Effector memory CD4-positive, alpha-beta T cell (primary cell): ENCODE measurements at regions not wholly inside any gene's neighbourhood (a gene's known extent, or its start where the extent isn't known, plus 50 kb on each side); places are given as distances from the start of the nearest gene placed in this dataset.

Experiments used
- DNase-seq, 3 donors: peaks; one replicate each; pipeline ENCODE4 v3.0.0-alpha.2; 2020
- H3K27ac ChIP-seq: 2 replicates; pipeline ENCODE4 v1.7.0; 2013; ENCODE audit warnings: mild to moderate bottlenecking, low read length, moderate library complexity; ENCODE audit not compliant: insufficient read depth, poor library complexity, severe bottlenecking
- H3K27me3 ChIP-seq: replicated peaks from 2 replicates; pipeline ENCODE4 v1.7.0; 2013; ENCODE audit warnings: mild to moderate bottlenecking, low read length; ENCODE audit not compliant: insufficient read depth, control insufficient read depth, poor library complexity, severe bottlenecking
- H3K36me3 ChIP-seq: 2 replicates; pipeline ENCODE4 v1.7.0; 2013; ENCODE audit warnings: mild to moderate bottlenecking, low read length, moderate library complexity; ENCODE audit not compliant: control insufficient read depth, insufficient read depth
- H3K4me1 ChIP-seq: 2 replicates; pipeline ENCODE4 v1.7.0; 2013; ENCODE audit warnings: low read length, mild to moderate bottlenecking; ENCODE audit not compliant: control insufficient read depth, insufficient read depth, poor library complexity, severe bottlenecking
- H3K4me3 ChIP-seq: 2 replicates; pipeline ENCODE4 v1.7.0; 2013; ENCODE audit warnings: low read length, low read depth, mild to moderate bottlenecking; ENCODE audit not compliant: insufficient read depth, poor library complexity, severe bottlenecking
- H3K9me3 ChIP-seq: 2 replicates; pipeline ENCODE4 v1.7.0; 2013; ENCODE audit warnings: mild to moderate bottlenecking, low read length, moderate library complexity; ENCODE audit not compliant: control insufficient read depth

DNA sequence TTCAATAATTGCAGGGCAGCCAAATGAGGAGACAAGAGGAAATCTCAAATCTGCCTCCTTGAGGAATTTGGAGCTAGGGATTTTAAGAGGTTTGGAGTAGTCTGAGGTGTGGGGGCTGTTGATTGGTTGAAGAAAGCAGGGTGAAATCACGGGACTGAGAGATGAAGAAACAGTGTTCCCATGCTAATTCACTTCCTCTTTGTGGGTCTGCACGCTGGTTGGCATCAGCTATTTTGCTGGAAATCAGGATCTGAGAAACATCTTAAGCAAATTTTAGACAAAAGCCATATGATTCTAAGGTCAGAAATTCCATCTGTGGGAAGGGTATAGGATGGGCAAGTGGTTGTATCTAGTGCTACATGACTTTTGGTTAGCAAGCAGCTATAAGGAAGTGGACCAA lies 107.1 kb upstream of the PAXBP1 start:
- H3K36me3 ChIP-seq = no peaks in the 10 kb centered on the region
- H3K27me3 ChIP-seq = no peaks in the 10 kb centered on the region
- H3K9me3 ChIP-seq = no peaks in the 10 kb centered on the region
- H3K4me1 ChIP-seq = no peaks in the 10 kb centered on the region
- H3K27ac ChIP-seq = no peak overlapping the region
- no peak overlapping the region for H3K4me3 ChIP-seq
- no peak for DNase-seq

- no peaks in the 10 kb centered on the region for H3K36me3 ChIP-seq
- H3K27me3 ChIP-seq = no peaks in the 10 kb centered on the region
- H3K9me3 ChIP-seq = no peaks in the 10 kb centered on the region
- DNase-seq = no peak
- H3K4me3 ChIP-seq = no peak overlapping the region
- H3K4me1 ChIP-seq = no peaks in the 10 kb centered on the region
- H3K27ac ChIP-seq = no peak overlapping the region
Measured at GRCh38 chr21:32881458-32881857, 109.9 kb upstream of the PAXBP1 start.

DNA sequence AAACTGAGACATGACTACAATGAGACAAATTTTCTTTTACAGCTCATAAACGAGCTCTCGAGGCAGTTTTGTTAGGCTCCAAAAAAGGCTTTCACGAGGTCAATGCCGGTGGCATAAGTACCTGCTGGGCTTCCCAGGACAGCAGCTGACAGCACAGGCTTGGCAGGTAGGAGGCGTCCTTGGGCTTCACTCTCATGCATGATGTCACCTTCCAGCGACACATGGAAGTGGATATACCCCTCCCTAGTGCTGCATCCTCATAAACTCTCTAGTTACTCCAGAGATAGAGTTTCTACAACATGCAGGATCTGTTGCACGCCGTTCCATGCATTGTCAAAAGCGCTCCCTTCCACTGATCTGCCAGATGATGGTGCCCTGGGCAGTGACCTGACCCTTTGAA lies 112.5 kb upstream of the PAXBP1 start:
- no peak for DNase-seq
- H3K27me3 ChIP-seq = no peaks in the 10 kb centered on the region

GRCh38 chr21:32886339-32886738 lies 114.8 kb upstream of the PAXBP1 start:
- no peaks in the 10 kb centered on the region for H3K9me3 ChIP-seq
- no peaks in the 10 kb centered on the region for H3K36me3 ChIP-seq
- H3K4me1 ChIP-seq = no peaks in the 10 kb centered on the region
- H3K27me3 ChIP-seq = no peaks in the 10 kb centered on the region
- DNase-seq = peak in 2 of 3 donors; percentile 2 to 20
- H3K27ac ChIP-seq = no peak overlapping the region
- H3K4me3 ChIP-seq = peak overlapping the region; percentile 49

More for the DNA sequence above, 112.5 kb upstream of the PAXBP1 start:
- Histone ChIP-seq H3K4me1 (no peaks in the 10 kb centered on the region), H3K36me3 (no peaks in the 10 kb centered on the region), H3K27ac (no peak overlapping the region), H3K4me3 (no peak overlapping the region), H3K9me3 (no peaks in the 10 kb centered on the region)

GRCh38 chr21:32887026-32887425 lies 115.5 kb upstream of the PAXBP1 start:
- H3K9me3 ChIP-seq = no peaks in the 10 kb centered on the region
- H3K4me3 ChIP-seq = peak overlapping the region; percentile 49
- DNase-seq = no peak
- H3K36me3 ChIP-seq = no peaks in the 10 kb centered on the region
- no peak overlapping the region for H3K27ac ChIP-seq
- H3K4me1 ChIP-seq = no peaks in the 10 kb centered on the region
- no peaks in the 10 kb centered on the region for H3K27me3 ChIP-seq

DNA sequence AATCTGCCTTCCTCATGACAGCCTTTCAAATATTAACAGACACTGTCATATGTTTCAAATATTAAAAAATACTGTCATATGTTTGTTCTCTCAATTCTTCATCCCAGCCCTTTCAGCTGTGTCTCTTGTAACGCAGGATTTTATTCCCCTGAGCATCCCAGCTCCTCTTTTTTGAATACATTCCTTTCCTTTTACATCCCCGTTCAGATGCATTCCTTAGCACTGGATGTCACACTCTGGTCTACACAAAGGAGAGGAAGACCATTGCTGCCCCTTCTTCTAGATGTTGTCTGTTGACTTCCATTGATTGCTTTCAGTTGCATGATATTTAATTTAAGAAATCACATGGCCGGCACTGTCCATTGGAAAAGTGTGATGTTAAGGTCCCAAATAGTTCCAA lies 117.4 kb upstream of the PAXBP1 start:
- Histone ChIP-seq H3K27me3 (no peaks in the 10 kb centered on the region), H3K27ac (no peak overlapping the region), H3K9me3 (no peaks in the 10 kb centered on the region)

DNA sequence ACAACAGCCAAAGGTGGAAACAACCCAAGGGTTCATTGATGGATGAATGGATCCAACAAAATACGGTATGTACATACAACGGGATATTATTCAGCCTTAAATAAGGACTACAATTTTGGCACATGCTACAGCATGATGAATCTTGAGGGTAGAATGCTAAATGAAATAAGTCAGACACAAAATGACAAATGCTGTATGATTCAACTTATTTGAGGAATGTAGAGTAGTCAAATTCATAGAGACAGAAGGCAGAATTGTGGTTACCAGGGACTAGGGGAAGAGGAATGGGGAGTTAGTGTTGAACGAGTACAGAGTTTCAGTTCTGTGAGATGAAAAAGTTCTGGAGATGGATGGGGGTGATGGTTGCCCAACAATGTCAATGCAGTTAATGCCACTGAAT lies 118.0 kb upstream of the PAXBP1 start:
- no peaks in the 10 kb centered on the region for H3K9me3 ChIP-seq
- no peak for DNase-seq
- H3K27me3 ChIP-seq = no peaks in the 10 kb centered on the region
- H3K4me3 ChIP-seq = no peak overlapping the region
- H3K36me3 ChIP-seq = no peaks in the 10 kb centered on the region
- H3K27ac ChIP-seq = no peak overlapping the region
- no peaks in the 10 kb centered on the region for H3K4me1 ChIP-seq

More for the DNA sequence above, 117.4 kb upstream of the PAXBP1 start:
- no peak for DNase-seq
- H3K4me3 ChIP-seq = no peak overlapping the region
- no peaks in the 10 kb centered on the region for H3K4me1 ChIP-seq
- H3K36me3 ChIP-seq = no peaks in the 10 kb centered on the region

- DNase-seq = no peak
- Histone ChIP-seq H3K9me3 (no peaks in the 10 kb centered on the region), H3K27ac (no peak overlapping the region), H3K27me3 (no peaks in the 10 kb centered on the region), H3K4me1 (no peaks in the 10 kb centered on the region), H3K4me3 (no peak overlapping the region), H3K36me3 (no peaks in the 10 kb centered on the region)
Measured at GRCh38 chr21:32894321-32894720, 122.8 kb upstream of the PAXBP1 start.

GRCh38 chr21:32900814-32901213 lies 124.9 kb upstream of the OLIG2 start:
- Histone ChIP-seq H3K27ac (no peak overlapping the region), H3K4me3 (no peak overlapping the region), H3K4me1 (no peaks in the 10 kb centered on the region), H3K9me3 (no peaks in the 10 kb centered on the region), H3K36me3 (no peaks in the 10 kb centered on the region), H3K27me3 (no peaks in the 10 kb centered on the region)
- no peak for DNase-seq

DNA sequence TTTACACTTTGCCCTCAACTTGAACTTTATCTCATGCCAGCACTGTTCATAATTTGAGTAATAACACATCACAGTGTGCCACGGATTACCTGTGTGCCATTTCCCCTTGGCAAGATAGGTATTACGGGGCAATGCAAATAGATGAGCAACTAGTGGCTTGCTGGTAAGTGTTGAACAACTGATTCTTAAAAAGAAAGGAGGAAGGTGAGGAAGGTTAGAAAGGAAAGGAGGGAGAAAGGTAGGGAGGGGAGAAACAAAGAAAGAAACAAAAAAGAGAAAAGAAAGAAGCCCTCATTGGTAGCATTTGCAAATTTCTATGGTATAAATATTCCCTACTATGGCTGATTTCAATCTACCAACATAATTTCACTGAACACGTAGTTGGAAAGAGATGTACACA lies 118.2 kb upstream of the OLIG2 start:
- Histone ChIP-seq H3K9me3 (no peaks in the 10 kb centered on the region), H3K4me3 (no peak overlapping the region)

GRCh38 chr21:32908534-32908933 lies 117.2 kb upstream of the OLIG2 start:
- Histone ChIP-seq H3K4me1 (peaks cover 2% of the 10 kb centered on the region), H3K9me3 (no peaks in the 10 kb centered on the region), H3K4me3 (no peak overlapping the region), H3K27ac (no peak overlapping the region), H3K36me3 (no peaks in the 10 kb centered on the region), H3K27me3 (no peaks in the 10 kb centered on the region)
- no peak for DNase-seq

More for the DNA sequence above, 118.2 kb upstream of the OLIG2 start:
- no peaks in the 10 kb centered on the region for H3K27me3 ChIP-seq
- no peak overlapping the region for H3K27ac ChIP-seq
- H3K36me3 ChIP-seq = no peaks in the 10 kb centered on the region
- H3K4me1 ChIP-seq = no peaks in the 10 kb centered on the region
- no peak for DNase-seq
